ENCODE measurements at regions not wholly inside any gene's neighbourhood (a gene's known extent, or its start where the extent isn't known, plus 50 kb on each side); places are given as distances from the start of the nearest gene placed in this dataset.

GRCh38 chr3:43874290-43874689, 183.6 kb downstream of the ABHD5 start:
- TF ChIP-seq CTCF (conservative IDR thresholded peaks at IDR 0.05; ENCODE audit: low read depth in 2 of 2) (no peak), EZH2 (IDR thresholded peaks at IDR 0.05; ENCODE audit: low read depth, unreplicated experiment) (no peak), JUNB (IDR thresholded peaks at IDR 0.05; ENCODE audit: unreplicated experiment) (no peak), ZNF462 (CRISPR knock-in tag; IDR thresholded peaks at IDR 0.05) (no peak), POLR2AphosphoS5 (IDR thresholded peaks at IDR 0.05; ENCODE audit: low read depth) (no peak), CREB1 (CRISPR knock-in tag; IDR thresholded peaks at IDR 0.05; ENCODE audit: low read depth) (no peak), NANOG (IDR thresholded peaks at IDR 0.05; ENCODE audit: borderline replicate concordance) (no peak), ETS1 (IDR thresholded peaks at IDR 0.05) (no peak), EZH2phosphoT487 (IDR thresholded peaks at IDR 0.05; ENCODE audit: unreplicated experiment) (no peak), STAT1 (IDR thresholded peaks at IDR 0.05; ENCODE audit: unreplicated experiment) (no peak)
